Activated naive CD8-positive, alpha-beta T cell treated with anti-CD3 and anti-CD28 coated beads for 36 hours (primary cell): ENCODE measurements at regions not wholly inside any gene's neighbourhood (a gene's known extent, or its start where the extent isn't known, plus 50 kb on each side); places are given as distances from the start of the nearest gene placed in this dataset.

ENCODE experiments used
- DNase-seq: peaks from one replicate; pipeline ENCODE4 v3.0.0; 2021
- H3K27ac Mint-ChIP-seq: one replicate; pipeline ENCODE4 v1.8.0; 2022; ENCODE audit warnings: mild to moderate bottlenecking, moderate library complexity, mixed read lengths
- H3K27me3 Mint-ChIP-seq: one replicate; pipeline ENCODE4 v1.8.0; 2022; ENCODE audit warnings: mild to moderate bottlenecking, mixed read lengths
- H3K36me3 Mint-ChIP-seq: one replicate; pipeline ENCODE4 v1.8.0; 2021; ENCODE audit warnings: mild to moderate bottlenecking, mixed read lengths
- H3K4me1 Mint-ChIP-seq: one replicate; pipeline ENCODE4 v1.8.0; 2021; ENCODE audit warnings: mixed read lengths
- H3K4me3 Mint-ChIP-seq: one replicate; pipeline ENCODE4 v1.8.0; 2022; ENCODE audit warnings: mild to moderate bottlenecking, moderate library complexity, mixed read lengths
- H3K9me3 Mint-ChIP-seq: one replicate; pipeline ENCODE4 v1.8.0; 2022; ENCODE audit warnings: mixed read lengths

GRCh38 chr7:53658951-53659350 is 623.5 kb downstream of the POM121L12 start:
- Mint-ChIP-seq H3K27ac (no peak overlapping the region), H3K36me3 (no peaks in the 10 kb centered on the region), H3K4me1 (no peaks in the 10 kb centered on the region), H3K9me3 (peaks cover 13% of the 10 kb centered on the region), H3K4me3 (no peak overlapping the region), H3K27me3 (no peaks in the 10 kb centered on the region)
- DNase-seq, result no peak

DNA sequence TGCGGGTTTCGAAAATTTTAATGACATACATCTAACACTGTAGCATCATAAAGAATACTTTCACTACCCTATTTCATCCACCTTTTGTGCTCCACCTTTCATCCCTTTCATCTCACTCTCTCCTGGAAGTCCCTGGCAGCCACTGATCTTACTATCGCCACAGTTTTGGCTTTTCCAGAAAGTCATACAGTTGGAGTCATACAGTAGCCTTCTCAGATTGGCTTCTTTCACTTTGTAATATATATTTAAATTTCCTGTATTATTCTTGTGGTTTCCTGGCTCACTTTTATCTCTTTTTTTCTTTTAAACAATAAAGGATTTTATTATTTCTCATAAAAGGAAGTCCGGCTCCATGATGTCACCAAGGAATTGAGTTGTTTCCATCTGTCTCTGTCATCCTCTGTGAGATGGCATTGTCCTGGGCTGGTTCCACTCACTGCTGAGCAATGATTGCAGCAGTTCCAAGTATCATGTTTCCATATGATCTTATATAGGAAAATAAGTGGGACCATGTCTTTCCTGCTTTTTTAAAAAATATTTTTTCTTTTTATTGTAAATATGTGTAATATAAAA is 626.3 kb downstream of the POM121L12 start:
- H3K9me3 Mint-ChIP-seq, result peaks cover 19% of the 10 kb centered on the region
- H3K27ac Mint-ChIP-seq, result no peak overlapping the region
- H3K4me1 Mint-ChIP-seq, result no peaks in the 10 kb centered on the region
- no peaks in the 10 kb centered on the region for H3K27me3 Mint-ChIP-seq
- no peak overlapping the region for H3K4me3 Mint-ChIP-seq
- H3K36me3 Mint-ChIP-seq, result no peaks in the 10 kb centered on the region
- no peak for DNase-seq

- H3K27me3 Mint-ChIP-seq, result no peaks in the 10 kb centered on the region
- no peak for DNase-seq
- no peak overlapping the region for H3K27ac Mint-ChIP-seq
- peaks cover 7% of the 10 kb centered on the region for H3K9me3 Mint-ChIP-seq
- H3K4me1 Mint-ChIP-seq, result no peaks in the 10 kb centered on the region
- H3K4me3 Mint-ChIP-seq, result no peak overlapping the region
- no peaks in the 10 kb centered on the region for H3K36me3 Mint-ChIP-seq
Measured at GRCh38 chr7:53672681-53673080, 637.2 kb downstream of the POM121L12 start.

DNA sequence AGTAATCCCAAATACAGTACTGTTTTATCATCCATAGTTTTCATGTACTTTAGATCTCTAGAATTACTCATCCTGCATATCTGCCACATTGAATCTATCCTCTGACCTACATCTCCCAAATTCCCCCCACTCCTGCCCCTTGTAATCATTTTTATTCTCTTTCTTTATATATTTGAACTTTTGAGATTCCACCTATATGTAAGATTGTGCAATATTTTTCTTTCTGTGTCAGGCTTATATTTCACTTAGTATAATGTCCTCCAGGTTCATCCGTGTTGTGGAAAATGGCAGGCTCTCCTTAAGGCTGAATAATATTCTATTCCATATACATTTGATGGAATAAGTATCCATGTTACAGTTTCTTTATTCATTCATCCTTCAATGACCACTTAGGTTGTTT is 640.4 kb downstream of the POM121L12 start:
- no peak for DNase-seq
- Mint-ChIP-seq H3K27ac (no peak overlapping the region), H3K27me3 (no peaks in the 10 kb centered on the region), H3K36me3 (no peaks in the 10 kb centered on the region), H3K9me3 (peaks cover 17% of the 10 kb centered on the region), H3K4me3 (no peak overlapping the region), H3K4me1 (no peaks in the 10 kb centered on the region)

- Mint-ChIP-seq H3K4me3 (no peak overlapping the region), H3K9me3 (peaks cover 20% of the 10 kb centered on the region), H3K36me3 (no peaks in the 10 kb centered on the region), H3K27ac (no peak overlapping the region), H3K4me1 (no peaks in the 10 kb centered on the region), H3K27me3 (no peaks in the 10 kb centered on the region)
- no peak for DNase-seq
Measured at GRCh38 chr7:53684693-53685092, 649.3 kb downstream of the POM121L12 start.

- no peak for DNase-seq
- H3K9me3 Mint-ChIP-seq, result peaks cover 14% of the 10 kb centered on the region
- H3K36me3 Mint-ChIP-seq, result no peaks in the 10 kb centered on the region
- no peak overlapping the region for H3K27ac Mint-ChIP-seq
- no peaks in the 10 kb centered on the region for H3K27me3 Mint-ChIP-seq
- H3K4me1 Mint-ChIP-seq, result no peaks in the 10 kb centered on the region
- H3K4me3 Mint-ChIP-seq, result no peak overlapping the region
Measured at GRCh38 chr7:53690411-53690810, 655.0 kb downstream of the POM121L12 start.

DNA sequence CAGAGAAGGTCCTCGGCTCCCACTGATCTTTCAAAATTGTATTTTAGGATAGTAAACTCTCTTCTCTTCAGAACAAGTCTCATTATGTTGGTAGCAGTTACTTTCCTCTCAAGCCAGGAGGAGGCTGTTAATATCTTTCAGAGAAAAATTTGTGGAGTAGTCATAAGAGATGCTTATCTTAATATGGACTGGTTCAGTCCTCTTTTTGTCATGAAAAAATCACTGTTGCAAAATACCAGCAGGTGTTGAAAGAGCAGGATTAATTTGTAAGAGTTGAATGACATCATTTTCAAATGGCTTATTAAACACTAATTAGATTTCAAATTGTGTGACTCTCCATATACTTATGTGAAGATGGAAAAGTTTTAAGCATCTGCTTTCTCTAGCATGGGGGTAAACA is 662.5 kb downstream of the POM121L12 start:
- Mint-ChIP-seq H3K27ac (no peak overlapping the region), H3K27me3 (no peaks in the 10 kb centered on the region), H3K36me3 (no peaks in the 10 kb centered on the region), H3K4me1 (no peaks in the 10 kb centered on the region), H3K9me3 (peaks cover 12% of the 10 kb centered on the region), H3K4me3 (no peak overlapping the region)
- DNase-seq, result no peak

DNA sequence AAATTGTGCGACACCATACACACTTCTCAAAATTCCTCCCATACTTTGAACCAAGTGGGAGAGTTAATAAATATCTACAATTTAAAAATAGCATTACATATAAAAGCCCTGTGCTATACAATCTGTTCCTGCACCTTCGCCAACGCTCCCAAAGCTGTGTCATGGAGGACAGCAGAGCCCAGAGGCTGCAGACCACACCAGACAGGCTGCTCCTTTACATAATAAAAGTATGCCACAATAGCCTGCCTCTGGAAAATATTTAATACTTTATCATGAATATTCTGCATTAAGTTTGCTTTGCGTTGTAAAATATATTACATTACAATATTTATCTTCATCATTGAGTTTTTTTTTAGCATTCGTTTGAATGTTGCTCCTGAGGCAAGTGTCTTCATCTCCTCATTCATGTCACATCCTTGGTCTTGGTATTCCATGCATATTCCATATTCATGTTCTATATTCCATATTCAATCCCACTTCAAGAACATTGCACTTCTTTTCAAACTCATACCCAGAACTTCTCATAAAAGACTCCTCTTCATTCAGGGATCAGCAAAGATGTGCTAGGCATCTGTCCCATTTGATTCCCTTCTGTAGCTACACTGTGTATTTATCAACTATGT is 663.9 kb downstream of the POM121L12 start:
- no peak overlapping the region for H3K4me3 Mint-ChIP-seq
- H3K27me3 Mint-ChIP-seq, result no peaks in the 10 kb centered on the region
- no peak for DNase-seq
- no peaks in the 10 kb centered on the region for H3K4me1 Mint-ChIP-seq
- H3K9me3 Mint-ChIP-seq, result peaks cover 9% of the 10 kb centered on the region
- H3K36me3 Mint-ChIP-seq, result no peaks in the 10 kb centered on the region
- H3K27ac Mint-ChIP-seq, result no peak overlapping the region

- DNase-seq, result no peak
- no peaks in the 10 kb centered on the region for H3K36me3 Mint-ChIP-seq
- no peaks in the 10 kb centered on the region for H3K27me3 Mint-ChIP-seq
- H3K4me3 Mint-ChIP-seq, result no peak overlapping the region
- no peak overlapping the region for H3K27ac Mint-ChIP-seq
- H3K9me3 Mint-ChIP-seq, result peaks cover 14% of the 10 kb centered on the region
- H3K4me1 Mint-ChIP-seq, result no peaks in the 10 kb centered on the region
Measured at GRCh38 chr7:53719122-53719521, 683.7 kb downstream of the POM121L12 start.

GRCh38 chr7:53740971-53741370 is 705.5 kb downstream of the POM121L12 start:
- H3K27ac Mint-ChIP-seq, result no peak overlapping the region
- no peaks in the 10 kb centered on the region for H3K4me1 Mint-ChIP-seq
- H3K9me3 Mint-ChIP-seq, result peaks cover 29% of the 10 kb centered on the region
- no peak for DNase-seq
- no peak overlapping the region for H3K4me3 Mint-ChIP-seq
- no peaks in the 10 kb centered on the region for H3K36me3 Mint-ChIP-seq
- H3K27me3 Mint-ChIP-seq, result no peaks in the 10 kb centered on the region

- Mint-ChIP-seq H3K4me1 (no peaks in the 10 kb centered on the region), H3K36me3 (no peaks in the 10 kb centered on the region), H3K27ac (no peak overlapping the region), H3K9me3 (peaks cover 32% of the 10 kb centered on the region), H3K4me3 (no peak overlapping the region), H3K27me3 (no peaks in the 10 kb centered on the region)
- DNase-seq, result no peak
Measured at GRCh38 chr7:53743697-53744402, 708.4 kb downstream of the POM121L12 start.

GRCh38 chr7:53744403-53744760 is 708.9 kb downstream of the POM121L12 start:
- no peak overlapping the region for H3K27ac Mint-ChIP-seq
- peaks cover 31% of the 10 kb centered on the region for H3K9me3 Mint-ChIP-seq
- no peaks in the 10 kb centered on the region for H3K4me1 Mint-ChIP-seq
- H3K36me3 Mint-ChIP-seq, result no peaks in the 10 kb centered on the region
- no peak for DNase-seq
- H3K27me3 Mint-ChIP-seq, result no peaks in the 10 kb centered on the region
- no peak overlapping the region for H3K4me3 Mint-ChIP-seq

DNA sequence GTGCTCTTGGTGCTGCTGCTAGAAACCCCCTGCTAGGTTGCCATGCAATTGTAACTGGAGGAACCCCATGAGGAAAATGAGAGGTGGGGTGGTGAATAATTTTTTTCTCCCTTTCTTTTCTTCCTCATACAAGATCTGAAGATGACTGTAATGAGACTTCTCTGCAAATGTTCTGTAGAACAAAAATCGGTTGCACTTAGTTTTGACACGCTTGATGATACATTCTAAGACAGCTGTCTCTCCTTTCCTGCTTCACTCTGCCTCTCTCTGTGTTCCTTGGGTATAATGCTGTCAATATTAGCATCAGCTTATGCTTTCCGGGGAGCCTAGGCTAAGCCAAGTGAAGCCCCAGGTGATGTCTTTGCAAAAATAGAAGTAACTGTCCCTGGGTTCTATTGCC is 721.5 kb downstream of the POM121L12 start:
- H3K36me3 Mint-ChIP-seq, result no peaks in the 10 kb centered on the region
- H3K27me3 Mint-ChIP-seq, result no peaks in the 10 kb centered on the region
- no peaks in the 10 kb centered on the region for H3K4me1 Mint-ChIP-seq
- H3K27ac Mint-ChIP-seq, result no peak overlapping the region
- peaks cover 21% of the 10 kb centered on the region for H3K9me3 Mint-ChIP-seq
- no peak overlapping the region for H3K4me3 Mint-ChIP-seq
- DNase-seq, result no peak

DNA sequence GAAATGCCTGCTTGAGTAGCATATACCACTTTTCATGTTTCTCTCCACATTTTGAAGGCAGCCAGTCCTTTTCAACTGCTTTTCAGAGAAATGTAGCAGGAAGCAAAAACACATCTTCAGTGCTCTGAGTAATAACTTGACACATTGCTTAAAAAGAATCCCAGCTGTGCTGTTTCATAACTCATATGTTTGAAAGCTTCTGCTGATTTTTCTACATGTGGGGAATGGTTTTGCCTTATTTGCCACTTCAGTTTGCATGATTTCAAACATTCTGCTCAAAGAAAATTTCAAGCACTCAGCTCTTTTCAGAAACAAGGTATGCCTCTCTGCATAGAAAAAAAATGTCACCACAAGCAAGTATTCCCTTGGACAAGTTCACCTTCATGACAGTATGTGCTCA is 732.8 kb downstream of the POM121L12 start:
- no peaks in the 10 kb centered on the region for H3K27me3 Mint-ChIP-seq
- no peaks in the 10 kb centered on the region for H3K36me3 Mint-ChIP-seq
- no peaks in the 10 kb centered on the region for H3K4me1 Mint-ChIP-seq
- peaks cover 28% of the 10 kb centered on the region for H3K9me3 Mint-ChIP-seq
- H3K27ac Mint-ChIP-seq, result no peak overlapping the region
- no peak overlapping the region for H3K4me3 Mint-ChIP-seq
- no peak for DNase-seq

GRCh38 chr7:53771701-53772100 is 736.3 kb downstream of the POM121L12 start:
- H3K4me3 Mint-ChIP-seq, result no peak overlapping the region
- no peaks in the 10 kb centered on the region for H3K4me1 Mint-ChIP-seq
- H3K9me3 Mint-ChIP-seq, result peaks cover 13% of the 10 kb centered on the region
- H3K36me3 Mint-ChIP-seq, result no peaks in the 10 kb centered on the region
- H3K27me3 Mint-ChIP-seq, result no peaks in the 10 kb centered on the region
- DNase-seq, result no peak
- no peak overlapping the region for H3K27ac Mint-ChIP-seq

DNA sequence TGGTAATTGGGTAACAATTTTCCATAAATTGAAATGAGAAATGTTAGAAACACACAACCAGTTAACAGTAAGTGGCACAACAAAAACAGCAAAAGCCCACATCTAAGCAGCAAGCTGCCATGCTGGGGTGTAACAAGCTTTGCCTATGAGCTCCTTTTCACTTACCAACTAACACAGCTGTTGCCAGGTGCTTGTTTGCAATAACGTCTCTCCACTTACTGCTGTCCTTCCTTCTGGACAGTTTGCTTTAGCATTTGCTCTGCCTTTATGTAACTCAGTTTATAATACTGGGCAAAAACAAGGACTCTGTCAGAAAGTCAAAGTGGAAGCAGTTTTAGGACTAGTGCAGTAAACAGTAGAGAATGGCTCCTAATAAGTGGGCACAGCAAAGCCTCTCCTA is 740.9 kb downstream of the POM121L12 start:
- no peak for DNase-seq
- H3K27ac Mint-ChIP-seq, result no peak overlapping the region
- no peak overlapping the region for H3K4me3 Mint-ChIP-seq
- peaks cover 5% of the 10 kb centered on the region for H3K9me3 Mint-ChIP-seq
- H3K36me3 Mint-ChIP-seq, result no peaks in the 10 kb centered on the region
- no peaks in the 10 kb centered on the region for H3K4me1 Mint-ChIP-seq
- no peaks in the 10 kb centered on the region for H3K27me3 Mint-ChIP-seq
